ENCODE measurements at regions not wholly inside any gene's neighbourhood (a gene's known extent, or its start where the extent isn't known, plus 50 kb on each side); places are given as distances from the start of the nearest gene placed in this dataset.

DNA sequence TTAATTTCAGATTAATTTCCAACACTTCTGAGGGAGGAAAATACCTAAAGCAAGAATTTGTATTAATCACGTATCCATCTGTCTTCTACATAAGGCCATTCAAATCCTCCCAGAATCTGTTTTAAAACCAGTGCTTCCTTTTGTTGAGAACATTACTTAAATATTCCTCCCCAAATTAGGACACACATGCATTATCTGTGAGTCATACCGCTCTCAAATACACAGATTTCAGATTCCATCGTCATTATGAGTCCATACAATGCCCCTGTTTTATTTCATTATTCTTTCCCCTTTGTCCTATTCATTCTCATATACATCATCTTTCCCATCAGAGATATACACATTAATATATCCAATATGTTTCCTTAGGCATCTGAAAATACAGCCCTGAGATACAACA is 57.3 kb upstream of the PRSS12 start:
- TF ChIP-seq CTCF (IDR thresholded peaks at IDR 0.05), result no peak

GRCh38 chr4:118417325-118417724 is 64.5 kb upstream of the PRSS12 start:
- no peak for TF ChIP-seq CTCF (IDR thresholded peaks at IDR 0.05)

GRCh38 chr4:118424062-118424461 is 71.3 kb upstream of the PRSS12 start:
- peak; percentile 65 for TF ChIP-seq CTCF (IDR thresholded peaks at IDR 0.05)

DNA sequence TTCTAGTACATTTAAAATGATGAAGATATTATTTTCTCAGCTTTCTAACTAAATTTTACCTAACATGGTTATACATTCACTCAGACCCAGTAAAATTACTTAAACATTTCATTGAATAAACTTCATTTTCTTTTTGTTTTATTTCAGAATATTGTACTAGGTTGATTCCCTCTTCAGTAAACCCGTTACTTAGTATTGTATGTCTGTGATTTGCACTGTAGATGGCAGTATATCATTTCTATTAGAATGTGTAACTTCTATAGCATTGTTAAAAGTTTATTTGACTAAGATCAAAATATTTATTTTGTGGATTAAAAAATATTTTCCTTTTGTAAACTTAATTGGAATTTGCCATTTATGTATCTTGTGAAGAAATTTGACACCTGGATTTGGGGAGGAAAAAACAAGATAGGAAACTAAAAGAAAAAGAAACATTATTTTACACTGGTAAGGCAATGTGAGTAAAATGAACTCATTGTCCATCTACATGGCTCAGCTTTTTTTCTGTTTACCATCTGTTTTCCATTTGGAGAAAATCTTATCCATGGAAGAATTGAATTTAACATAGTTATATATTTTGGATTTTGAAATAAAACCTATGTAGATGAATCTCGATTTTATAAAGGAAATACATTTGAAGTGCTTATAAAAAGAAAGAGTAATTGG is 145.6 kb upstream of the METTL14 start:
- TF ChIP-seq CTCF (IDR thresholded peaks at IDR 0.05), result peak; percentile 51

GRCh38 chr4:118557298-118557851 is 127.8 kb upstream of the METTL14 start:
- no peak for TF ChIP-seq CTCF (IDR thresholded peaks at IDR 0.05)

- no peak for TF ChIP-seq CTCF (IDR thresholded peaks at IDR 0.05)
These were observed 100.2 kb upstream of the METTL14 start for GRCh38 chr4:118585015-118585414.

- TF ChIP-seq CTCF (IDR thresholded peaks at IDR 0.05), result no peak
These were observed 98.8 kb upstream of the METTL14 start for GRCh38 chr4:118586357-118586790.
